Endodermal cell (in vitro differentiated cells): ENCODE measurements at regions not wholly inside any gene's neighbourhood (a gene's known extent, or its start where the extent isn't known, plus 50 kb on each side); places are given as distances from the start of the nearest gene placed in this dataset.

ENCODE experiments used
- DNase-seq: peaks from one replicate; pipeline ENCODE4 v3.0.0-alpha.2; 2017
- H3K27ac ChIP-seq: 2 replicates; pipeline ENCODE4 v1.5.1; 2013; ENCODE audit warnings: mild to moderate bottlenecking, low read depth, low read length, moderate library complexity
- H3K27me3 ChIP-seq: 2 replicates; pipeline ENCODE4 v1.6.1; 2013; ENCODE audit warnings: mild to moderate bottlenecking, low read length, moderate library complexity; ENCODE audit not compliant: insufficient read depth, control insufficient read depth, poor library complexity, severe bottlenecking
- H3K36me3 ChIP-seq: 2 replicates; pipeline ENCODE4 v1.7.0; 2013; ENCODE audit warnings: mild to moderate bottlenecking, low read length, moderate library complexity; ENCODE audit not compliant: control insufficient read depth, insufficient read depth
- H3K4me1 ChIP-seq: one replicate; pipeline ENCODE4 v1.7.0; 2013; ENCODE audit warnings: low read length; ENCODE audit not compliant: control insufficient read depth, insufficient read depth
- H3K4me3 ChIP-seq: 2 replicates; pipeline ENCODE4 v1.5.1; 2013; ENCODE audit warnings: mild to moderate bottlenecking, low read length, moderate library complexity
- H3K9ac ChIP-seq: 2 replicates; pipeline ENCODE4 v1.6.1; 2013; ENCODE audit warnings: mild to moderate bottlenecking, low read length, moderate library complexity; ENCODE audit not compliant: poor library complexity, severe bottlenecking; ENCODE audit errors: extremely low read depth
- H3K9me3 ChIP-seq: 2 replicates; pipeline ENCODE4 v1.6.1; 2013; ENCODE audit warnings: mild to moderate bottlenecking, low read length, moderate library complexity; ENCODE audit not compliant: control insufficient read depth
- H3K27ac Mint-ChIP-seq: 2 replicates; pipeline ENCODE4 v1.8.0; 2020; ENCODE audit warnings: mixed read lengths
- H3K27me3 Mint-ChIP-seq: 2 replicates; pipeline ENCODE4 v1.8.0; 2021; ENCODE audit warnings: mild to moderate bottlenecking, mixed read lengths; ENCODE audit not compliant: insufficient read depth
- H3K36me3 Mint-ChIP-seq: 2 replicates; pipeline ENCODE4 v1.8.0; 2020; ENCODE audit warnings: low read depth, mixed read lengths
- H3K4me1 Mint-ChIP-seq: 2 replicates; pipeline ENCODE4 v1.8.0; 2020; ENCODE audit warnings: mixed read lengths
- H3K4me3 Mint-ChIP-seq: 2 replicates; pipeline ENCODE4 v1.8.0; 2020; ENCODE audit warnings: mild to moderate bottlenecking, moderate library complexity, mixed read lengths
- H3K9me3 Mint-ChIP-seq: 2 replicates; pipeline ENCODE4 v1.8.0; 2020; ENCODE audit warnings: mild to moderate bottlenecking, mixed read lengths
- WGBS, 2 experiments: methylation state at CpG; one replicate each; pipeline versions ENCODE4 v1.1.5 to v1.1.7; 2013; ENCODE audit warnings: missing lambda C conversion rate in 2 of 2, mixed read lengths in 1 of 2; ENCODE audit not compliant: insufficient coverage in 1 of 2, insufficient read length in 1 of 2; 5-methylcytosine and 5-hydroxymethylcytosine counted together
- TF ChIP-seq, protein P1 (sequence below): fragments of 200-600 bp; sonication (generic); conservative IDR thresholded peaks from 2 replicates; pipeline ENCODE4 v1.5.0; 2021; ENCODE audit warnings: antibody characterized with exemption, mild to moderate bottlenecking

GRCh38 chr15:27656296-27656987 lies 442.7 kb downstream of the OCA2 start:
- Mint-ChIP-seq H3K36me3 (no peaks in the 10 kb centered on the region), H3K27me3 (no peaks in the 10 kb centered on the region), H3K9me3 (peaks cover 9% of the 10 kb centered on the region), H3K4me3 (no peak overlapping the region), H3K4me1 (no peaks in the 10 kb centered on the region), H3K27ac (no peak overlapping the region)
- no peak overlapping the region for H3K27ac ChIP-seq
- H3K36me3 ChIP-seq, result no peaks in the 10 kb centered on the region
- H3K9ac ChIP-seq, result no peak overlapping the region
- H3K9me3 ChIP-seq, result peaks cover 10% of the 10 kb centered on the region
- WGBS, 2 experiments, result 94 to 96% methylated on average over 10 to 29 of the region's 29 CpGs
- no peaks in the 10 kb centered on the region for H3K27me3 ChIP-seq
- H3K4me3 ChIP-seq, result no peak overlapping the region
- no peak for DNase-seq
- H3K4me1 ChIP-seq, result no peaks in the 10 kb centered on the region
- TF ChIP-seq, protein P1, sequence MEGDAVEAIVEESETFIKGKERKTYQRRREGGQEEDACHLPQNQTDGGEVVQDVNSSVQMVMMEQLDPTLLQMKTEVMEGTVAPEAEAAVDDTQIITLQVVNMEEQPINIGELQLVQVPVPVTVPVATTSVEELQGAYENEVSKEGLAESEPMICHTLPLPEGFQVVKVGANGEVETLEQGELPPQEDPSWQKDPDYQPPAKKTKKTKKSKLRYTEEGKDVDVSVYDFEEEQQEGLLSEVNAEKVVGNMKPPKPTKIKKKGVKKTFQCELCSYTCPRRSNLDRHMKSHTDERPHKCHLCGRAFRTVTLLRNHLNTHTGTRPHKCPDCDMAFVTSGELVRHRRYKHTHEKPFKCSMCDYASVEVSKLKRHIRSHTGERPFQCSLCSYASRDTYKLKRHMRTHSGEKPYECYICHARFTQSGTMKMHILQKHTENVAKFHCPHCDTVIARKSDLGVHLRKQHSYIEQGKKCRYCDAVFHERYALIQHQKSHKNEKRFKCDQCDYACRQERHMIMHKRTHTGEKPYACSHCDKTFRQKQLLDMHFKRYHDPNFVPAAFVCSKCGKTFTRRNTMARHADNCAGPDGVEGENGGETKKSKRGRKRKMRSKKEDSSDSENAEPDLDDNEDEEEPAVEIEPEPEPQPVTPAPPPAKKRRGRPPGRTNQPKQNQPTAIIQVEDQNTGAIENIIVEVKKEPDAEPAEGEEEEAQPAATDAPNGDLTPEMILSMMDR, result no peak

DNA sequence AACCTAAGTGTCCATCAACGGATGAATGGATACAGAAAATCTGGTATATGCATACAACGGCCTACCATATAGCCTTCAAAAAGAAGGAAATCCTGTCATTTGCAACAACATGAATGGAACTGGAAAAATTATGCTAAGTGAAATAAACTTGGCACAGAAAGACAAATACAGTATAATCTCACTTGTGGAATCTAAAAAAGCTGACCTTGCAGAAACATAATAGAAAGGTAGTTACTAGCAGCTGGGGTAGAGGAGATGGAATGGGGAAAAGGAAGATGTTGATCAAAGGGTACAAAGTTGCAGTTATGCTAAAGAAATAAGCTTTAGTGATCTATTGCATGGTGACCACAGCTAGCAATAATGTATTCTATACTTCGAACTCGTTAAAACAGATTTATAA lies 444.1 kb downstream of the OCA2 start:
- H3K36me3 Mint-ChIP-seq, result no peaks in the 10 kb centered on the region
- no peak overlapping the region for H3K4me3 ChIP-seq
- no peak overlapping the region for H3K27ac ChIP-seq
- H3K36me3 ChIP-seq, result no peaks in the 10 kb centered on the region
- no peak overlapping the region for H3K9ac ChIP-seq
- no peak overlapping the region for H3K4me3 Mint-ChIP-seq
- H3K4me1 ChIP-seq, result no peaks in the 10 kb centered on the region
- WGBS, 2 experiments, result 98 to 100% methylated on average over 2 of the region's 4 CpGs
- H3K27me3 ChIP-seq, result no peaks in the 10 kb centered on the region
- TF ChIP-seq, protein P1, result no peak
- no peak for DNase-seq
- H3K9me3 Mint-ChIP-seq, result peaks cover 9% of the 10 kb centered on the region
- H3K9me3 ChIP-seq, result peaks cover 4% of the 10 kb centered on the region
- no peaks in the 10 kb centered on the region for H3K27me3 Mint-ChIP-seq
- no peaks in the 10 kb centered on the region for H3K4me1 Mint-ChIP-seq
- H3K27ac Mint-ChIP-seq, result no peak overlapping the region

DNA sequence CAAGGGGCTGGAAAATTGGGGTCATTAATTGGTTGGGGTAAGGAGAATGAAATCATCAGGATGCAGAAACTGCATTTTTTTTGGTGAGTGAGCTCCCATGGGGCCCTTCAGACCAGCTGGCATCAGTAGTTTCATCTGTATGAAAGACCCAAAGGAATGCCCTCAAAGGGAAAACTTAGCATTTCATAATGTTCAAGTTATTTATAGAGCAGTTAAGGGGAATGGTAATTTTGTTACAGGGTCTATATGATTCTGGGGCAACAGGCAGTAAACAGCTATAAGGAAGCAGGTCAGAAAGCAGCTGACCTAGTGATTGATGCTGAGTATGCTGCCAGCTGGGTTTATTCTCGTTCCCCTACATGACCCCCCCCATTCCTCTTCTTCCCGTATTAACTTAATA lies 448.9 kb downstream of the OCA2 start:
- Histone ChIP-seq H3K9me3 (no peaks in the 10 kb centered on the region), H3K36me3 (no peaks in the 10 kb centered on the region), H3K27me3 (no peaks in the 10 kb centered on the region), H3K4me1 (no peaks in the 10 kb centered on the region), H3K4me3 (no peak overlapping the region), H3K27ac (no peak overlapping the region), H3K9ac (no peak overlapping the region)
- TF ChIP-seq, protein P1, result no peak
- no peaks in the 10 kb centered on the region for H3K36me3 Mint-ChIP-seq
- H3K9me3 Mint-ChIP-seq, result no peaks in the 10 kb centered on the region
- DNase-seq, result no peak
- peaks cover 2% of the 10 kb centered on the region for H3K4me1 Mint-ChIP-seq
- WGBS, 2 experiments, result 69% methylated on average over 2 of the region's 2 CpGs; no CpG with 5 or more reads in 1 of the 2 experiments
- no peak overlapping the region for H3K27ac Mint-ChIP-seq
- no peak overlapping the region for H3K4me3 Mint-ChIP-seq
- no peaks in the 10 kb centered on the region for H3K27me3 Mint-ChIP-seq
